NCI-H2029 (cell line): ENCODE measurements at regions not wholly inside any gene's neighbourhood (a gene's known extent, or its start where the extent isn't known, plus 50 kb on each side); places are given as distances from the start of the nearest gene placed in this dataset.
"Not testable (repeated sequence)": the region's sequence is repeated elsewhere in the genome, so short reads cannot be mapped to it uniquely, and the experiment has no call there.

ENCODE experiments used
- DNase-seq: peaks from one replicate; lab custom pipeline; 2025; lab: John Stamatoyannopoulos, UW

DNA sequence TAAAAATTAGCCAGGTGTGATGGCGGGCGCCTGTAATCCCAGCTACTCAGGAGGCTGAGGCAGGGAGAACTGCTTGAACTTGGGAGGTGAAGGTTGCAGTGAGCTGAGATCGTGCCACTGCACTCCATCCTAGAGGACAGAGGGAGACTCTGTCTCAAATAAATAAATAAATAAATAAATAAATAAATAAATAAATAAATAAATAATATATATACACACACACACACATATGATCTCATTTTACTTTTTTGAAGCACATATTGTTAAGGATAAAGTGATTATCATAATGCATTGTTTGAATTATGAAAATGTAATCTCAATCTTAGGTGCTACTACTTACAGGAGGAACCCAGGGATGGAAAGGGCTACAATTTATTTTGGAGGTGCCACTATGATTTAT is 130.5 kb upstream of the PCDH7 start:
- DNase-seq, result not testable (repeated sequence)

DNA sequence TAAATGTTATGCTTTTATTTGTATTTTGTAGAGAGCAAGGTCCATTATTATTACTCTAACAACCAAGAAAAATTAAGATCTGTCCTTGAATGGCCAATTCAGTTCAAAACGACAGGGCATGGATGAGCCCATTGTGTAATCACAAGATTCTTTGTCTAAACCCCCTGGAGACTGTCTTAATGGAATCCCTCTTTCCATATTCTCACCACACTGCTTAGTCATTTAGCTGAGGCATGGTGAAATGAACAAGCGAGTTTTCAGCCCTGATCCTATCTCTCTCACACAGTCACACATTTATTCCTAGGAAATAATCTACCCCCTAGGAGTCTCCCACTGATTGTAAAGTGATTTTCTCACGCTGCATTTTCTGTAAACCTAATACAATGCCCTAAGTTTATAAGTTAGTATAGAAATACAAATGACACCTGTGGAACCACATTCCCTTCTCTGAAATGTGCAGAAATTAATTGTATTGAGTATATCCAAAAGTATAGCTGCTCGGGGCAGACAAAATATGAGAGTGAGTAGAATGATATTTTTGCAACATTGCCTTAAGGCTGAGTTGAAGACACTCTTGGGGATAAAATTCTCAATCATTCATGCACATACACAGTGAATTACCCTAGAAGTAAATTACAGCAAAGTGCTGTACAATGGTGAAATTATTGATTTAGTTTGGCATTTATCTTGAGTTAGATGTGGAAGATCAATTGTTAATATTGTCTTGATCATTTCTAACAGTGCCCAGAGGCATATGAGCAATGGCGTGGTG is 119.7 kb upstream of the PCDH7 start:
- no peak for DNase-seq

DNA sequence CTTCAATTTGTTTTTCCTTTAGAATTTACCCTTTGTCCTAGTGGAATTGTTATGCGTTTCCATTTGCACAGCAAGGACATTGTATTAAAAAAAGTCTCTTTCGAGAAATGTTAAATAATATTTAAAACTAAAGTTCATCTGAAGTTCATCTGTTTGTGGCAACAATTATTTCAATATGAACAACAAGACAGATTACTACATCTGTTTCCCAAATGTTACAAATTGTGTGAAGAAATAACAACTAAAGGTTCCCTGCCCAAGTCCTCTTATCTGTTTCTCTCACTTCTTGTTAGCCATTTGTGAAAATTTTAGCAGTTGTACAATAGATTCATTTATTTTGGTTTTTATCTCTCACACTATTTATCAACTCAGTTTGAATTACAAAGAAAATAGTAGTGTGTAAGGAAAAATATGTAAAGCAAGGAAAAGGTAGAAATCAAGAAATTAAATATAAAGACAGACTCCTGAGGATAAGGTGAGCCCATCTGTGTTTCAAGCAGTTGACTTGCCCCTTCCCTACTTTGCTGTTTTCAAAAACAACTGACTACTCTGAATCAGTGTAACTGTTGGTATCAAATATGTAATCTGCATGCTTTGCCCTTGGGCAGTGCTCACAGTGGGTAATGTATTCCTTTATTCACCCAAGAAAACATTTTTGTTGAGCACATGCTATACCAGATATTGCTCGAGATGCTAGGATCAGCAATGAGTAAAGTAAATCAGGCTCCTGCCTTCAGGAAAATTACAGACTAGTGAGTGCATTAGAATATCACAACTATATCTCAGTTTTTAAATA is 118.9 kb upstream of the PCDH7 start:
- DNase-seq, result no peak

DNA sequence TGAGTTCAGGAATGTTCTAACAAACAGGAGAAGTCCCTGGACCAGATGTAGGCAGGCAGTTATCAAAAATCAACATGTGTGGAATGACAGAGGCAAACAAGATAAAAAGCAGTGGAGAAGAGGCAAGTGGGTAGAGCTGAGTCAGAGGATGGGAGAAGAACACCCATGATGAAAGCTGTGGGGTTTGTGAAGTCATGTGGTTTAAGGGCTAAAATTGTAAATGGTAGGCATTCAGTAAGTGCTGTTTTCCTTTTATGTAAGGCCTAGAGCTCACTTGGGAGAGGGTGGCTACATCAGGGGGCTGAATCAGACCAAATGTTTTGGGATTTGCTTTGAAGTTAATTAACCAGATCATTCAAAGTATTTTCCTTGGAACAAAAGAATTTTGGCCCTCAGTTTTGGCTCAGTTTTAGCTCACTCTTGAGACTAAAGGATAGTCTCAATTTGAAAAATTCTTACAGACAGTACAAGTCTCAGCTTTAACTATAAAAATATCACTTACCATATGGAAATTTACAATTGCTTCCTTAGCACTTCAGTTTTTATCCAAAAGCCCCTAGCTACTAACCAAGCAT is 114.5 kb upstream of the PCDH7 start:
- no peak for DNase-seq

DNA sequence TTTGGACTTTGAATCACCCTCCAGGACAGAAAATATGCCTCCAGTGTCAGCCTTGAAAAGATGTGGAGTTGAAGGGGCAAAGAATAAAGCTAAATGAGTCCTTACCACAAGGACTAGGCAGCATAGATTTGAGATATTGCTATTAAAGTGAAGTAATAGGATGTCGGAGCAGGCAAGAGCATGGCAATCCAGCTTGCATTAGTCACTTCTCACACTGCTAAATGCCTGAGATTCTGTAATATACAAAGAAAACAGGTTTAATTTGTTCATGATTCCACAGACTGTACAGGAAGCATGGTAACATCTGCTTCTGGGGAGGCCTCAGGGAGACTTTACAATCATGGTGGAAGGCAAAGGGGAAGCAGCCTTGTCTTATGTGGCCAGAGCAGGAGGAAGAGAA is 109.8 kb upstream of the PCDH7 start:
- no peak for DNase-seq

DNA sequence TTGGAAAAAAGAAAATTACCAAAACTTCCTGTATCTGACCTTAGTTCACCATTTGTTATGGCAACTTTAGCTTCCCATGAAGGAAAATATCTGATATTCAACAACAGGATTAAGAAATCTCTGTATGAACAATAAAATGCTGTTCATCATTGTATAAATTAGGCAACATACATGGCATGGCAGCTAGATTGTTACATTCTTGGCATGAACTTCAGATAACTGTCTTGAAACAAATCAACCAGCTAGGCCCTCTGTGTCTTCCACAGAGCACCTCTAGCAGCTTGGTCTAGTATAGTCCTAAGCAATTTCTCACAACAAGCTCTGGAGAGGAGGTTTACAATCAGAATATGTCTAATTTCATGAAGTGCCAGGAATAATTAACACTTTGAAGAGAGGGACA is 105.4 kb upstream of the PCDH7 start:
- no peak for DNase-seq

DNA sequence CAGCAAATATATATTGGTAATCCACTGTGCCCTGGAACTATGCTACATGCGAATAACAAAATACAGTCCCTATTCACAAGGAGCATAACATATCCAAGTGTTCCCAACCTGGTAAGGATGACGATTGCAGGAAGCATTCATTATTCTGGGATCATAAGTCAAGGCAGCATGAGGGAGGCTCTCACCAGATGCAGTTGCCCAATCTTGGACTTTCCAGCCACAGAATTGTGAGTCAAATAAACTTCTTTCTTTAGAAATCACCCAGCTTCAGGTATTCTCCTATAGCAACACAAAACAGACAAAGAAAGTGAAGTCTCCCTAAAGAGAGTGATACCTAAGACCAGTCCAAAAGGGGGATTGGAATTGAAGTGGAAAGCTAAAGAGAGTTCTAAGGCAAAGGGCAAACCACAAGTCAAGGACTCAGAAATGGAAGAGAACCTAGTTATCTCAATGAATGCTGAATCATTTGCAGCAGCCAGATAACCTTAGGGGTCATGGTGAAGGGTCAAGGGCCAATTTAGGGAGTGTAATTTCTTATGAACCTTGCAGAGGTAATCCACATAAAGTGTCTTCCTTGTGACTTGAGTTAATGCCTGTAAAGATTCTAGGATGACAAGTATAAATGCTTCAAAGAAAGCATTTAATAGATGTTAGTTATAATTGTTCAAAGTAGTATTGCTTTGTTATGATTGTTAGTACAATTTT is 103.1 kb upstream of the PCDH7 start:
- DNase-seq, result no peak

DNA sequence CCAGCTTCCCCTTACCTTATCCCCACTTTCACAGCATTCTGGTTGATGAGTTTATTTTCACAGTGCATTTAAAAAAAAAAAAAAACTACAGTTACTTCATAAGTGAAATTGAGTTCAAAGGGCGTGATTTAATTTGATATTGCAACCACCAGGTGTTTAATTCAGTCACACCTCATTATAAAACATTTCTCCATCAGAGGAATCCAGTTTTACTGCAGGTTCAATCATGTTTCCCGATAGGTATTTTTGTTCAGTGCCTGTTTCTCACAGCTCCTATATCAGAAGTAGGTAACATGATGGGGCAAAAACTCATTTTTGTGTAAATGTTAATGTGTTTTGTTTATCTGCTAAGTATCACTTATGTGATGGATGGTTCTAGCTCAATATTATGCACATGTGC is 102.3 kb upstream of the PCDH7 start:
- DNase-seq, result no peak

DNA sequence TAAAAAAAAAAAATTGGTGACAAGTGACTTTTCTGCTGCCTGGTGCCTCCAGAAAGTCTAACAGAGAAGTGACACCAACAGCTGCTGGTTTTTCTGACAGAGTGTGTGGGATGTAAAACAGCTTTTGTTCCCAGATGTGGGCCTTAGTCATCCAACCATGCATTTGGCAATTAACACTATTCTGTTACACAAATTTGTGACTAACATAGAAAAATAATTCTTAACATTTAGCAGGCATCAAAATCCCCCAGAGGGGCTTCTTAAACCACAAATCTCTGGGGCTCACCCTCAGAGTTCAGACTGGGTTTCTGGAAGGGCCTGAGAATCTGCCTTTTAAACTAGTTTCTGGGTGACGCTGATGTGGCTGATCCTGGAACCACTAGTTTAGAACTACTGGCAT is 100.5 kb upstream of the PCDH7 start:
- DNase-seq, result no peak

DNA sequence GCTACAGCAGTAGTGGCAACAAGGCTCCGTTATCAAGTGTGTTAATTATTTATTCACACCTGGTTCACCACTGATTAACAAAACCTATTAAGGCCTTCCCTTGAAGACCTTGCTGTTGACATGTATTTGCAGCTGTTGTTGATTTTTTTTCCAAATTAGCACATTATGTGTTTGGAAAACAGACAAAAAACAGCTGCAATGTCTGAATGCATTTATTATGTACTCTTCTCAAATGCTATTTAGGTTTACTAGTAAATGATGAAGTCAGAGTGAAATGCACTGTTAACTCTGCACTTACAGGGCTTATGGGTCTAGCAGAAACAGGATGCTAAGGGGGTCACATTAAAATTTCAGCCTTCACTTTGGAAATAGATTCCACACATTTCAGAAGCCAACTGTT is 99.5 kb upstream of the PCDH7 start:
- DNase-seq, result no peak

DNA sequence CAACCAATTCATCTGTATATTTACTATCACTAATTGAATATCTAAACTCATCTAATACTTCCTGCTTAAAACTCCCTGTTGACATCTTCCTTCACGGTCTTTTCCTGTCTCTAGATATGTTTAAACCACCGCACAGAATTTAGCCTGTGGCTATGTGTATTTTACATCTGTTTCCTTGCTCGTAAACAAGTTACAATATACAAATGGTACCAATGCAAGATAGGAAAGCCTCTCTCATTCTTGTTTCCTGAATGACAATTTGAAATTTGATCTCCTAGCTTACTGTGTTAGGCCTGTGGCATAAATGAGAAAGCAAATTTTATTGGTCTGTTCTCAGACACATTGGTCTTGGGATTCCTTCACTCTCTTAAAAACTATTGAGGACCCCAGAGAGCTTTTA is 89.7 kb upstream of the PCDH7 start:
- no peak for DNase-seq

DNA sequence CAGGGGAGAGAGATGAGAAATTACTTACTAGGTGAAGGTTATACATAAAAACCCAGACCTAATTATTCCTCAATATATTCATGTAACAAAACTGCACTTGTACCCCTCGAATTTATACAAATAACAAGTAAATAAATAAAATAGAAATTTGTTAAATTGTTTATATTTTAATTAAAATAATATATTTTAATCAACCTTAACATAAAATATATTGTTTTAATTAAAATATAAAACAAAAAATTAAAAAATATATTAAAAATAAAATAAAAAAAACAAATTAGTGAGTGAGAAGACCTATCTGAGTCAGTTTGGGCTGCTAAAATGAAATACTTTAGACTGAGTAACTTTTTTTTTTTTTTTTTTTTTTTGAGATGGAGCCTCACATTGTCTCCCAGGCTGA is 87.4 kb upstream of the PCDH7 start:
- DNase-seq, result no peak

DNA sequence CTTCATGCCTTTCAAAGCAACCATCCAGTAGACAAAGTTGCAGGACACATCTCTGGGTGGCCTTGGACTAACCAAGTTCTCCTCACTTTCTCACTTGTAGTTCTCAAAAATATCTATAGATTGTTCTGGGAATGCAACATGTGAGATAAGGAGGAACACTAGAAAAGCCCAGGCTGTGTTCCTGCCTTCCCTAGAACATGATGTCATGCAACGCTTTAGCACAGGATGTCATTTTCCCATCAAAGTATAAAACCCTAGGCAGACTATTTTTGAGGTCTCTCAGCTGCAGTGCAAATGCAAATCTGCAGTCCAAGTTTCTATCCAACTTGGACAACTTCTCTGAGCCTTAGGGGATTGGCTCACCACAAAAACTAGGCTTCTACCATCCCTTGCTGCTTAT is 78.8 kb upstream of the PCDH7 start:
- DNase-seq, result no peak

DNA sequence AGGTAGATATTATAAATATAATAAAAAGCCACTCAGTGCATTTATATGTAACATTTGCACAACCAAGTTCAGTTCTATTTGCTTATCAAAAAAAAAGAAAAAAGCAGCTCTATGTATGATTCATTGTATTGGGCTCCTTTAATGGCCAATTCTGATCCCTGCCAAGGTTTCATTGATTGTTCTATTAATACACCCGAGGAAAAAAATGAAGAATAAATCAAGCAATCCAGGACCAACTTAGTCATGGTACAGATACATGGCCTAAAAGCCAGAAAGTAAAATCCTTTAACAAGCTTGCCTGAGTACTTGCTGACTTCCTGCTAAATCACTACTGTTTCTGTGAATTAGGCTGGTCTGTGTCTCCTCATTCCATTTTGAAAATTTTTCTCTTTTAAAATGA is 77.6 kb upstream of the PCDH7 start:
- DNase-seq, result no peak

DNA sequence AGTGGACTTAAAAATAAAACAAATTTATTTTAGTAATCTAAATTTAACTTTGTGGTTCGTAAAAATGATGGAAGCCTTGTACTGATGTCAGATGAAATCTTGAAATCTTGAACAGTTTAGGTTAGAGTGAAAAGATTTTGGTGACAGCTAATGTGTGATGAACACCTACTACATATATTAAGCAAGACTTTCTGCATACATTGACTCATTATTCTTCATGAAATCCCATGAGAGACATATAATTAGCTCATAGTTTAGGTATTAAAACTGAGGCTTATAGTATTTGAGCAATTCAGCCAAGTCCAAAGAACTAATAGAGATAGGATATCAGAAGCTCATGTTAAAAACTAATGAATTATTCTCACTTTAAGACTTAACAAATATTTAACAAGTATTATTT is 66.9 kb upstream of the PCDH7 start:
- DNase-seq, result no peak

DNA sequence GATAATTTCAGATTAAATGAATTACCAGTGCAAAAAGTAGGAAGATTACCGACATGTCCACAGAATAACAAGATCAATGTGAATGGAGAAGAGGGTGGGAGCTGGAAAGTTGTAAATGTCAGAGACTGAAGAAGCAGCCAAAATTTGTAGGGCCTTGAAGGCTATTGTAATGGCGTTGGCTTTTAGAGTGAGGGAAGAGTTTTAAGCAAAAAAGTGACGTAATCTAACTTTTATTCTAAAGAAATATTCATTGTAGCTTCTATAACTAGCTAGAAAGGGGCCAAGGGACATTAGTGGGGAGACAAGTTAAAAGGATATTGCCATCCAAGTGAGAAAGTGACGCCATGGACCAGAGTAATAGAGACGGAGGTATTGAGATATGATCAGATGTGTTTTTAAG is 63.3 kb upstream of the PCDH7 start:
- DNase-seq, result no peak

DNA sequence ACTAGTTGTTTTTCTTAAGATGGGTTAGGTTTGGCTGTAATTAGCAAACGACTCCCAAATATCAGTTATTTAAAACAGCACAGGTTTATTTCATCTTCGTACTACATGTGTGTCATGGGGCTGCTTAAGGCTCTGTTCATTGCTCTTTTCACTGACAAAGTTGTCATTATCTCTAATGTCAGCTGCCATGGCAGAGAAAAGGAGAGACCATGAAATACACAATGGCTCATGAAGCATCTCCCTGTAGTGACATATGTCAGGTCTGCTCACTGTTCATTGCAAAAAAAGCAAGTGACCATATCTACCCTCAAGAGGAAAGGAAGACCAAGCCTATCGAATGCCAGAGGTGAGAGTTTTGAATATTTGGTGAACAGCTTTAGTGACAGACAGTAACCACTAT is 52.2 kb upstream of the PCDH7 start:
- DNase-seq, result no peak

DNA sequence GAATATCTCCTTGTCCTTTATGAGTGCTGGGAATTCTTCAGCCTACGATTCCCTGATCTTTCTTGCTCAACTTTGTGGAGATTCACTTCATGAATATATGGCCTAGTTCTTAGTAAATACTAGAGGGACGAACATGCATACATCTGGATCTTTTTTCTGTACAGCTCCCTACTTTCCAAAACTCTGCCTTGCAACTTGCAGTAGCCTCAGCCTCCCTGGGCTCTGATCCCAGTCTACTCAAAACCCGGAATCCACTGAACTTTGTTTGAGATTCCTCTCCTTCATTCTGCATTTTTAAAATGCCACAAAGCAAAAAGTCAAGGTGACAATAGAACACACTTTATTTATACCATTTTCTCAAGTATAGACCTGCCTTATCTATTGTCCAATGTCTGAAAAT is 50.0 kb upstream of the PCDH7 start:
- no peak for DNase-seq
